ENCODE measurements at regions not wholly inside any gene's neighbourhood (a gene's known extent, or its start where the extent isn't known, plus 50 kb on each side); places are given as distances from the start of the nearest gene placed in this dataset.

DNA sequence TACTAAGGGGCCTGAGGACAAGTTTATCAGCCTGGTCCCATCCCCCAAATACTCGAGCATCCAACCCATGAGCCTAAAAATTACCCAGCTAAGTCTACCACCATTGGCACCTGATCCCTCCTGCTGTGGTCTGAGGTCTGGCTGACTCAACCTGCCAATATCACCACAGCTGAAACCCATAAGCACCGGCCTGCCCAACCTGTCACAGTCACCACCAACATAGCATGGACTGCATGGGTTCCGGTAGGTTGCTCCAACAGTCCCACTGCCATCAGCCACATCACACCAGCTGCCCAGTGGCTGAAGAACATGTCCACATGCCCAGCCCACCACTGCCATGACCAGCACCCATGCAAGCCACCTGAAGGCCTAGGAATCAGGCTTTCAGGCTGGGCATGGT, 495.0 kb downstream of the PRELID2 start:
- no peak for DNase-seq
- TF ChIP-seq, protein P1, sequence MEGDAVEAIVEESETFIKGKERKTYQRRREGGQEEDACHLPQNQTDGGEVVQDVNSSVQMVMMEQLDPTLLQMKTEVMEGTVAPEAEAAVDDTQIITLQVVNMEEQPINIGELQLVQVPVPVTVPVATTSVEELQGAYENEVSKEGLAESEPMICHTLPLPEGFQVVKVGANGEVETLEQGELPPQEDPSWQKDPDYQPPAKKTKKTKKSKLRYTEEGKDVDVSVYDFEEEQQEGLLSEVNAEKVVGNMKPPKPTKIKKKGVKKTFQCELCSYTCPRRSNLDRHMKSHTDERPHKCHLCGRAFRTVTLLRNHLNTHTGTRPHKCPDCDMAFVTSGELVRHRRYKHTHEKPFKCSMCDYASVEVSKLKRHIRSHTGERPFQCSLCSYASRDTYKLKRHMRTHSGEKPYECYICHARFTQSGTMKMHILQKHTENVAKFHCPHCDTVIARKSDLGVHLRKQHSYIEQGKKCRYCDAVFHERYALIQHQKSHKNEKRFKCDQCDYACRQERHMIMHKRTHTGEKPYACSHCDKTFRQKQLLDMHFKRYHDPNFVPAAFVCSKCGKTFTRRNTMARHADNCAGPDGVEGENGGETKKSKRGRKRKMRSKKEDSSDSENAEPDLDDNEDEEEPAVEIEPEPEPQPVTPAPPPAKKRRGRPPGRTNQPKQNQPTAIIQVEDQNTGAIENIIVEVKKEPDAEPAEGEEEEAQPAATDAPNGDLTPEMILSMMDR (IDR thresholded peaks at IDR 0.05; ENCODE audit: low read depth, low read length, missing control alignments), result no peak

DNA sequence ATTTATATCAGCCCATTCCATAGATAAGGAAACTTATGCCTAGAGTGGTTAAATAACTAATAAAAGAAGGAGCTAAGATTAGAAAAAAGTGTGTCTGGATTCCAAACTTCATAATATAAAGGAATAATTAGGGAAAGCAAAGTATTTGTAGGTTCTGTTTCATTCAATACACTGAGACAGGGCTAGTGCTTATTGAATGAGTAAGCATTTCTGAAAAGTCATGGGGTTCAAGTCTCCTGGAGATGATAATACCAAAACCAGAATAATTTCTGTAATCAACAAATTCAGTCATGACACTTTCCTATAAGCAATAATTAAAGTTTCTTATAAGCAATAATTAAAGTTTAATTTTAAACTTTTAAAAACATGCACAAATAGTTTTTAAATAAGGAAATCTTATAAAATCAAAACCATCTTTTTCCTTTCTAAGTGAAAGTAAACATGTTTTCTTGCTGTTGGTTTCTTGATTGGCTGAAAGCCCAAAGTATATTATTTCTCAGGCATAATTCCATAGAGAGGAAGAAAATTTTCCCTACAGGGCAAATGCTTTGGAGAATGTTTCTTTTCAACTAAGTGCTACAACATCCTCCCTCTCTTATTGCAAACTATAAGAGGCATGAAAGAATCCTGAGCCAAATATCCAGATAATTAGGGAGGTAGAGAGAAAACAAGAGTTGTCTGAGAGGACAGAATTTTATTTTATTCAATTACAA, 510.2 kb downstream of the PRELID2 start:
- Histone ChIP-seq H3K36me3 (replicated peaks) (no peaks in the 10 kb centered on the region), H3K27ac (no peak overlapping the region), H3K27me3 (replicated peaks) (no peaks in the 10 kb centered on the region), H3K4me3 (ENCODE audit: low read depth, low read length) (no peak overlapping the region)
- TF ChIP-seq, protein P1 (IDR thresholded peaks at IDR 0.05; ENCODE audit: low read depth, low read length, missing control alignments), result no peak
- in situ Hi-C loops (cut with HindIII; ENCODE audit: low pct_ligation_motif_present, low sequenced_read_pairs), result no loop called here
- DNase-seq, result no peak

More for the DNA sequence above, 495.0 kb downstream of the PRELID2 start:
- no peak overlapping the region for H3K4me3 ChIP-seq (ENCODE audit: low read depth, low read length)
- no peak overlapping the region for H3K27ac ChIP-seq
- H3K27me3 ChIP-seq (replicated peaks), result no peaks in the 10 kb centered on the region
- in situ Hi-C loops (cut with HindIII; ENCODE audit: low pct_ligation_motif_present, low sequenced_read_pairs), result no loop called here
- no peaks in the 10 kb centered on the region for H3K36me3 ChIP-seq (replicated peaks)

DNA sequence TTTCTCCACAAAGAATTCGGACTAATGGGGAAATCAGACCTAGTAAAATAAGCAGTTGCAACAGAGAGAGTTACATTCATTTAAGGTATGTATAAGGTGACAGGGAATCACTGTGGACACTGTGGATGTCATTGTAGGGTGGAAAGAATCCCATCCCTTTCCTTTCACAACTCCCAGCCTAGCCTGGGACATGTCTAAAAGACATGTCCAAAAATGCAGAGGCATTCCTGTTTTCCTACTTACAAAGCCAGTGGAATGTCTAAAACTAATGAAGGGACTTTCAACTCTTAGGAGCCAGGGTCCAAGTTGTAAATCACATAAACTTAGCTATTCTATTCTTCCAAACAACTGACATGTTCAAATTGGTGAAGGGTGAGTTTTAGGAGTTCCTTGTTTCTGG, 511.0 kb downstream of the PRELID2 start:
- no peak for DNase-seq
- Histone ChIP-seq H3K36me3 (replicated peaks) (no peaks in the 10 kb centered on the region), H3K4me3 (ENCODE audit: low read depth, low read length) (no peak overlapping the region), H3K27me3 (replicated peaks) (no peaks in the 10 kb centered on the region), H3K27ac (no peak overlapping the region)
- TF ChIP-seq, protein P1 (IDR thresholded peaks at IDR 0.05; ENCODE audit: low read depth, low read length, missing control alignments), result no peak
- in situ Hi-C loops (cut with HindIII; ENCODE audit: low pct_ligation_motif_present, low sequenced_read_pairs), result no loop called here

DNA sequence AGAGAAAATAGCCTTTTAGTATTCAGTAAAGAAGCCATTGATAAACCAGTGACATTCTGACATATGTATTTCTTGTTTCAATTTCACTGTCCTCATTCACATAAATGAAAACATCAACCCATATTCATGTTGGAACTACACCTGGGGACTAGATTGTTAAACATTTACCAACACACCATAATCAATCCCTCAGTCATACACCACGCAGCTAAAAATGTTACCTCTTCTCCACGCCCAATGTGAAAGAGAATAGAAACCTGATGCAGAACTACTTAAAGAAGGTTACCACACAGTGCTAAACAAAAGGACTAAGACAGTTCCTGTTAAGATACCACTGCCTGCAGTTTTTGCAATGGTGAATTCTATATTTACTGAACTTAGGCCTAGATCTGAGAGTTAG, 518.9 kb downstream of the PRELID2 start:
- TF ChIP-seq, protein P1 (IDR thresholded peaks at IDR 0.05; ENCODE audit: low read depth, low read length, missing control alignments), result no peak
- Histone ChIP-seq H3K27me3 (replicated peaks) (no peaks in the 10 kb centered on the region), H3K4me3 (ENCODE audit: low read depth, low read length) (no peak overlapping the region), H3K27ac (no peak overlapping the region), H3K36me3 (replicated peaks) (no peaks in the 10 kb centered on the region)
- no peak for DNase-seq
- in situ Hi-C loops (cut with HindIII; ENCODE audit: low pct_ligation_motif_present, low sequenced_read_pairs), result no loop called here

DNA sequence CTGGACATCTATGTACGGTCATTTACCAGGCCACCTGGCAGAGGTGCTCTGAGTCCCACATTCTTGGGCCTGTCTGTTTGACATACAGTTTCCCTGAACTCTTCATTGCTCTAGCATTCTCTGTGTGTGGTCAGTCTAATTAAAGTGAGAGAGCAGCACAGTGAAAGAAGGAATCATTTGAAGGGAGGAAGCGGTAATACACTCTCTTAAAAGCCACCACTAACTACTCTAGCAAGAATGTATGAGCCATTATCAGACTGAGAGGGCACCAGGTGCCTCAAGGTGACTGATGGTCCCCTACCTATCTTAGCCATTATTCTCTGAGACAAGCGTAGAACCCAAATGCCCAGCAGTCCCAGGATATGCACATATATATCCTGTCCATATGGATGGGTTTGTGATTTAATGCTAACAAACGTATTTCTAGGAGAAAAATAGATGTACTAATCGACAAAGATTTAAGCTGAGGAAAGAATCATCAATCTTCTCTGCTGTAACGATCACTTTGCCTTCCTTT, 527.2 kb downstream of the PRELID2 start:
- Histone ChIP-seq H3K36me3 (replicated peaks) (no peaks in the 10 kb centered on the region), H3K4me3 (ENCODE audit: low read depth, low read length) (no peak overlapping the region), H3K27me3 (replicated peaks) (no peaks in the 10 kb centered on the region), H3K27ac (no peak overlapping the region)
- in situ Hi-C loops (cut with HindIII; ENCODE audit: low pct_ligation_motif_present, low sequenced_read_pairs), result no loop called here
- DNase-seq, result no peak
- TF ChIP-seq, protein P1 (IDR thresholded peaks at IDR 0.05; ENCODE audit: low read depth, low read length, missing control alignments), result no peak
